GM18951 (cell line): ENCODE measurements at regions not wholly inside any gene's neighbourhood (a gene's known extent, or its start where the extent isn't known, plus 50 kb on each side); places are given as distances from the start of the nearest gene placed in this dataset.

ENCODE experiments used
- POLR2A ChIP-seq: IDR thresholded peaks from 4 replicates; pipeline ENCODE4 v1.6.1; 2011; ENCODE audit warnings: mild to moderate bottlenecking; ENCODE audit not compliant: insufficient read length, insufficient read depth; ENCODE audit errors: extremely low read depth
- in situ Hi-C: fragments of 300-500 bp; cut with MboI; formaldehyde crosslinking; loops from one replicate; pipeline ENCODE4 v1.12.0; 2022; ENCODE audit warnings: low sequenced_read_pairs, mixed read lengths, inconsistent platforms; ENCODE audit not compliant: unreplicated experiment

- in situ Hi-C loops, result no loop called here
- TF ChIP-seq POLR2A, result no peak
Measured at GRCh38 chr2:174664084-174664759, 66.6 kb upstream of the WIPF1 start.

- in situ Hi-C loops, result no loop called here
- no peak for TF ChIP-seq POLR2A
Measured at GRCh38 chr2:174663550-174663949, 65.9 kb upstream of the WIPF1 start.

- no peak for TF ChIP-seq POLR2A
- in situ Hi-C loops, result no loop called here
Measured at GRCh38 chr2:174662859-174663258, 65.3 kb upstream of the WIPF1 start.

- TF ChIP-seq POLR2A, result no peak
Measured at GRCh38 chr2:174662459-174662858, 64.9 kb upstream of the WIPF1 start.

GRCh38 chr2:174660984-174661675, 63.5 kb upstream of the WIPF1 start:
- in situ Hi-C loops, result no loop called here
- no peak for TF ChIP-seq POLR2A

More at GRCh38 chr2:174662459-174662858, 64.9 kb upstream of the WIPF1 start:
- in situ Hi-C loops, result no loop called here

- no peak for TF ChIP-seq POLR2A
- in situ Hi-C loops, result no loop called here
Measured at GRCh38 chr2:174659069-174659900, 61.7 kb upstream of the WIPF1 start.

GRCh38 chr2:174656676-174657176, 59.1 kb upstream of the WIPF1 start:
- no peak for TF ChIP-seq POLR2A
- in situ Hi-C loops, result no loop called here

- in situ Hi-C loops, result no loop called here
- TF ChIP-seq POLR2A, result no peak
Measured at GRCh38 chr2:174656035-174656434, 58.4 kb upstream of the WIPF1 start.

GRCh38 chr2:174654419-174654941, 56.9 kb upstream of the WIPF1 start:
- in situ Hi-C loops, result no loop called here
- no peak for TF ChIP-seq POLR2A

GRCh38 chr2:174648896-174649295, 51.3 kb upstream of the WIPF1 start:
- in situ Hi-C loops, result no loop called here
- no peak for TF ChIP-seq POLR2A
